ENCODE measurements at regions not wholly inside any gene's neighbourhood (a gene's known extent, or its start where the extent isn't known, plus 50 kb on each side); places are given as distances from the start of the nearest gene placed in this dataset.

DNA sequence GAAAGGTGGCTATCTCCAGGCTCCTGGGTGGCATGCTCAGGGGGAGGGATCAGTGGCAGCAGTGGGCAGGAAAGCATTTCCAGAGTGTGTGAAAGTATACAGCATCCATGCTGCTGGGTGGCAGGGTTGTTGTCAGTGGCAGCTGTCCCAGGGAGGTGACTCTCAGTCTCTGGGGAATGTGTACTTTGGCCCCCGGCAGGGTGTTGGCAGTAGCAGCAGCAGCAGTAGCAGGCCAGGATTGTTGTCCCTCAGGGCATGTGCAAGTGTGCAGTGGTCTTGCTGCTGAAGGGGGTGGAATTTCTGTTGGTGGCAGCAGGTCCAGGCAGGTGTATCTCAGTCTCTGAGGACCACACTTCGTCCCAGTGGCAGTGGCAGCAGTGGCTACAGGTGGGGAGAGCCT is 71.7 kb upstream of the GUCA2B start:
- no peak overlapping the region for H3K4me2 ChIP-seq
- no peak overlapping the region for H2AFZ ChIP-seq (ENCODE audit: low read depth)
- no peaks in the 10 kb centered on the region for H3K36me3 ChIP-seq (ENCODE audit: insufficient read depth)
- H3K27me3 ChIP-seq (ENCODE audit: insufficient read depth, low read depth) = no peaks in the 10 kb centered on the region
- H3K4me1 ChIP-seq (ENCODE audit: low read depth, poor library complexity, severe bottlenecking) = no peaks in the 10 kb centered on the region
- H3K27ac ChIP-seq = no peak overlapping the region
- H3K79me2 ChIP-seq (ENCODE audit: insufficient read depth, low read depth) = no peaks in the 10 kb centered on the region
- TF ChIP-seq CTCF (conservative IDR thresholded peaks at IDR 0.05; ENCODE audit: low read depth, low read length) = no peak
- H4K20me1 ChIP-seq (ENCODE audit: insufficient read depth) = no peaks in the 10 kb centered on the region
- no peak overlapping the region for H3K9ac ChIP-seq
- H3K4me3 ChIP-seq (IDR thresholded peaks at IDR 0.05; ENCODE audit: insufficient read depth, low read depth, low read length) = no peak overlapping the region

DNA sequence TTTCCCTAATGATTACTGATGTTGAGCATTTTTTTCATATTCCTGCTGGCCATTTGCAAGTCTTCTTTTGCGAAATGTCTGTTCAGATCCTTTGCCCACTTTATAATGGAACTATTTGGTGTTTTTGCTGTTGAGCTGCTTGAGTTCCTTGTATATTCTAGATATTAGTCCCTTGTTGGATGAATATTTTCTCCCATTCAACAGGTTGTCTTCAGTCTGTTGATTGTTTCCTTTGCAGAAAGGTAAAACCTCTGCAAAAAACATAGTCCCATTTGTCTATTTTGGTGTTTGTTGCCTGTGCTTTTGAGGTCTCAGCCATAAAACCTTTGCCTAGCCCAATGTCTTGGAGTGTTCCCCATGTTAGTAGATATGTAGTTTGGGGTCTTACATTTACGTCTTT is 78.0 kb upstream of the GUCA2B start:
- Histone ChIP-seq H2AFZ (ENCODE audit: low read depth) (no peak overlapping the region), H3K9ac (no peak overlapping the region), H3K4me2 (no peak overlapping the region), H3K4me3 (IDR thresholded peaks at IDR 0.05; ENCODE audit: insufficient read depth, low read depth, low read length) (no peak overlapping the region), H4K20me1 (ENCODE audit: insufficient read depth) (no peaks in the 10 kb centered on the region), H3K4me1 (ENCODE audit: low read depth, poor library complexity, severe bottlenecking) (no peaks in the 10 kb centered on the region), H3K27ac (no peak overlapping the region), H3K27me3 (ENCODE audit: insufficient read depth, low read depth) (no peaks in the 10 kb centered on the region), H3K79me2 (ENCODE audit: insufficient read depth, low read depth) (no peaks in the 10 kb centered on the region), H3K36me3 (ENCODE audit: insufficient read depth) (no peaks in the 10 kb centered on the region)
- TF ChIP-seq CTCF (conservative IDR thresholded peaks at IDR 0.05; ENCODE audit: low read depth, low read length) = no peak

DNA sequence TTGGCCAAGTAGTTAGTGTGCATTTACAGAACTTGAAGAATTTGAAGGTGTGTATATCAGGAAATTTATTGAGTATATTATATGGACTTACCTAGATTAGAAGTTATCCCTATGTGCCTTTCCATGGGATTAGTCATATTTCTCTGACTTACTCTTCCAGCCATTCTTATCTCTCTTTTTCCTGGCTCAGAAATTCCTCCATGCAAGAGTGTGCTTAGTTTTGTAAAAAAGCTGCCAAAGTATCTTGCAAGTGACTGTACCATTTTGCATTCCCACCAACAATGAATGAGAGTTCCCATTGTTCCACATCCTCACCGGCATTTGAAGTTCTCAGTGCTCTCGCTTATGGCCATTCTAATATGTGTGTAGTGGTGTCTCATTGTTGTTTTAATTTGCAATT is 82.2 kb upstream of the GUCA2B start:
- H4K20me1 ChIP-seq (ENCODE audit: insufficient read depth) = no peaks in the 10 kb centered on the region
- no peaks in the 10 kb centered on the region for H3K4me1 ChIP-seq (ENCODE audit: low read depth, poor library complexity, severe bottlenecking)
- no peaks in the 10 kb centered on the region for H3K79me2 ChIP-seq (ENCODE audit: insufficient read depth, low read depth)
- H3K36me3 ChIP-seq (ENCODE audit: insufficient read depth) = no peaks in the 10 kb centered on the region
- TF ChIP-seq CTCF (conservative IDR thresholded peaks at IDR 0.05; ENCODE audit: low read depth, low read length) = no peak
- no peak overlapping the region for H2AFZ ChIP-seq (ENCODE audit: low read depth)
- no peaks in the 10 kb centered on the region for H3K27me3 ChIP-seq (ENCODE audit: insufficient read depth, low read depth)
- H3K4me2 ChIP-seq = no peak overlapping the region
- H3K27ac ChIP-seq = no peak overlapping the region
- H3K4me3 ChIP-seq (IDR thresholded peaks at IDR 0.05; ENCODE audit: insufficient read depth, low read depth, low read length) = no peak overlapping the region
- H3K9ac ChIP-seq = no peak overlapping the region

GRCh38 chr1:42057800-42058199 is 95.4 kb upstream of the GUCA2B start:
- Histone ChIP-seq H3K4me1 (ENCODE audit: low read depth, poor library complexity, severe bottlenecking) (no peaks in the 10 kb centered on the region), H3K9ac (no peak overlapping the region), H3K27ac (no peak overlapping the region), H2AFZ (ENCODE audit: low read depth) (no peak overlapping the region), H4K20me1 (ENCODE audit: insufficient read depth) (no peaks in the 10 kb centered on the region), H3K79me2 (ENCODE audit: insufficient read depth, low read depth) (no peaks in the 10 kb centered on the region), H3K4me2 (no peak overlapping the region), H3K27me3 (ENCODE audit: insufficient read depth, low read depth) (no peaks in the 10 kb centered on the region), H3K36me3 (ENCODE audit: insufficient read depth) (no peaks in the 10 kb centered on the region), H3K4me3 (IDR thresholded peaks at IDR 0.05; ENCODE audit: insufficient read depth, low read depth, low read length) (no peak overlapping the region)
- TF ChIP-seq CTCF (conservative IDR thresholded peaks at IDR 0.05; ENCODE audit: low read depth, low read length) = no peak

- H2AFZ ChIP-seq (ENCODE audit: low read depth) = no peak overlapping the region
- no peaks in the 10 kb centered on the region for H3K4me1 ChIP-seq (ENCODE audit: low read depth, poor library complexity, severe bottlenecking)
- H3K27ac ChIP-seq = no peak overlapping the region
- H3K27me3 ChIP-seq (ENCODE audit: insufficient read depth, low read depth) = no peaks in the 10 kb centered on the region
- TF ChIP-seq CTCF (conservative IDR thresholded peaks at IDR 0.05; ENCODE audit: low read depth, low read length) = no peak
- no peaks in the 10 kb centered on the region for H4K20me1 ChIP-seq (ENCODE audit: insufficient read depth)
- no peak overlapping the region for H3K9ac ChIP-seq
- H3K4me3 ChIP-seq (IDR thresholded peaks at IDR 0.05; ENCODE audit: insufficient read depth, low read depth, low read length) = no peak overlapping the region
- no peak overlapping the region for H3K4me2 ChIP-seq
- no peaks in the 10 kb centered on the region for H3K36me3 ChIP-seq (ENCODE audit: insufficient read depth)
- H3K79me2 ChIP-seq (ENCODE audit: insufficient read depth, low read depth) = no peaks in the 10 kb centered on the region
Observed at GRCh38 chr1:42056460-42056859, 96.8 kb upstream of the GUCA2B start.

All from KMS-11 (cell line).